DLD1 (cell line): ENCODE measurements at regions not wholly inside any gene's neighbourhood (a gene's known extent, or its start where the extent isn't known, plus 50 kb on each side); places are given as distances from the start of the nearest gene placed in this dataset.
"Not testable (repeated sequence)": the region's sequence is repeated elsewhere in the genome, so short reads cannot be mapped to it uniquely, and the experiment has no call there.

ENCODE experiments used
- in situ Hi-C: cut with HindIII; loops from 2 replicates; pipeline ENCODE4 v1.10.0; 2017; ENCODE audit warnings: low sequenced_read_pairs

DNA sequence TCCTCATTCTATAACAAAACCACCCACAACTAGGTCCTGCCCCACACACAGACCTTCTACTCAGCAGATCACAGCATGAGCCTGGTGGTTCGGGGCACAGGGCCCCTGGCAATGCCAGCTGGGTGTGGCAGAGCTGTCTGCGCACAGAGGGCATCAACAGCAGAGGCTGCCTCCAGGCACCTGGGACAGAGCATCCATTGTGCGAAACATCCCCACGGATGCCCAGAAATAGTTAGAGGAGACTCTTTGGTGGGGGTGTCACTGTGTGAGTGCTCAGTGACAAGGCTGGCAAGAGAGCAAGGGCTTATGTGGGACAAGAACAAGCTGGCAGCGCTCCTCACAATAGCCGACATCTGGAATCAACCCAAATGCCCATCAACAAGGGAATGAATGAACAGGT lies 487.4 kb upstream of the PROK2 start:
- in situ Hi-C loops: no loop called here

DNA sequence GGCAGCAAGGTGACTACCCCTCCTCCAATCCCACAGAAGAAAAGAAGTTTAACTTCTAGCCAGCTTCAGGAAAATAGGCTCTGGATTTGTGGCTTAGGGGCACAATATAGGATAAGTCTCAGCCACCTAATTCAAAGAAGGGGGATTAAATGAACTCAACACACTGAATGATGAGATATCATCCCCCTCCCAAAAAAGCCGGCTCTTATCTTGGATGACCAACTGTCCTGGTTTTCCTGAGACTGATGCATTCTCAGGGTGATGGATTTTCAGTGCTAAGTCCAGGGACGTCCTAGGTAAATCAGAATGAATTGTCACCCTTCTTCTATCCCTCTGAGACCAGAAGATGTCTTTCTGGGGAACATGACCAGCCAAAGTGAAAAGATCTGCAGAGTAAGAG lies 487.0 kb upstream of the PROK2 start:
- in situ Hi-C loops: no loop called here

DNA sequence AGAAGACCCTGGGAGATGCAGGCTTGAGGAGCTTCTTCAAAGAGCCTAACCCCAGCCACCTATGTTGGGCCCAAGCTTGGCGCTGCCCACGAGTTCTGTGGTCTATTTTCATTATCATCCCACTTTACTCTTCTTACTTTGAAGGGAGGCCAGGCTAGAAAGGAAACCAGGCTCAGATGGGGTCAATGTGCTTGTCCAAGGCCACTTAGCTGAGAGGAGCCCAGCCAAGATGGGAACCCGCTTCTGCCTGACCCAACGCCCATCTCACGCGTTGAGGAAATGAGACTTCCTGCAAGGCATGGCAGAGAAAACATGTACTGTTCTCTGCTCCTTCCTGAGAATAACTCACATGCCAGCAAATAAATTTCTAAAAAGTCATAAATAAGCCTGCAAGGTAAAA lies 486.3 kb upstream of the PROK2 start:
- in situ Hi-C loops: no loop called here

DNA sequence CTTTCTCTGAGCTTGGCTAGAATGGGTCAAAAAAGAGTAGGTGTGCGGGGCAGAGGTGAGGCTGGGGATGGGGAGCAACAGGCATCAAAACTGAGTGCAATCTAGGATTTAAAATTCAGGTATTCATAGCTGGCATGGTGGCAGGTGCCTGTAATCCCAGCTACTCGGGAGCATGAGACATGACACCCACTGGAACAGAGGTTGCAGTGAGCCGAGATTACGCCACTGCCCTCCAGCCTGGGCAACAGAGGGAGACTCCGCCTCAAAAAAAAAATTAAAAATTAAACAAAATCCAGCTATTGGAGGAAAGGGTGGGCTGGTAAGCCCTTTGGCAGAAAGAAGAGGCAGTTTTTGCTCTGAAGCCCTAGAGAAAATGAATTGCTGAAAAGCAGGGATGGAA lies 485.8 kb upstream of the PROK2 start:
- in situ Hi-C loops: no loop called here

DNA sequence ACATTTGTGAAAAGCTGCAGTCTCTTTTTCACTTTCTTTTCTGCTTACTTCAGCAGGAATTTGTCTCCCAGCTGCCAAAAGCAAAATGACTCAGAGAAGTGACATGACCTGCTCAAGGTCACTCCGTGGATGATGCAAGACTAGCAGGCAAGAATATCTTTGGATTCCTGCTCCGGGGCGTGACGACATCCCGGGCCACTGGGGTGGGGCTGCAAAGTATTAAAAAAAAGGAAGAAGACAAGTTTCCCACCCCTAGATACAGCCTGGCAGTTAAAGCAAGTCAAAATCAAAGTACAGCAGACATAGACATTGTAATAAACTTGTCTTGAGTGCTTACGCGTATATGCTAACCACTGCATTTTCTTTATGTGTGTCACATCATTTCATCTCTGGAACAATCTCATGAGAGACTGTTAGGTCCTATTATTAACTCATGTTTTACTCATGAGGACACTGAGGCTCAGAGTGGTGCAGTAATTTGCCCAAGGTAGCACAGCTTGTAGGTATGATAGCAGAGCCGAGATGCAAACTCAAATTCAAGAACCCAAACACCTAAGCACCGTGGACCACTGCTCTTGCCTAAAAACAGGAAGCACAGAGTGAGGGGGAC lies 485.2 kb upstream of the PROK2 start:
- in situ Hi-C loops: no loop called here

DNA sequence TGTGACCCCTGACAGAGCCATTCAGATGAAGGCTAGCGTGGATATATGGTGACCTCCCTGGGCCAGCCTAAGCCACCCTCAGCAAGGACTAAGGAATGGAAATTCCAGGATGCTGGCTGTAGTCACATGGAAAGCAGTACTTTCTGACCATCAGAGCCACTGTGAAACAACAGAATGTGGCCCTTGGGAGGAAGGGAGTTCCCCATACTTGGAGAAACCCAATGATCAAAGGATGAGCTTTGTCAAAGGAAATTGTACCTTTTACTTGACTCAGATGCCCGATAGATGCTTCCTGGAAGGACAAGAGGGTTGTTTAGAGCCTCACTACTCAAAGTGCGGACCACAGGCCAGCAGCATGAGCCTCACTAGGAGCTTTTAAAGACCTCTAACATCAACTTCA lies 484.5 kb upstream of the PROK2 start:
- in situ Hi-C loops: no loop called here

DNA sequence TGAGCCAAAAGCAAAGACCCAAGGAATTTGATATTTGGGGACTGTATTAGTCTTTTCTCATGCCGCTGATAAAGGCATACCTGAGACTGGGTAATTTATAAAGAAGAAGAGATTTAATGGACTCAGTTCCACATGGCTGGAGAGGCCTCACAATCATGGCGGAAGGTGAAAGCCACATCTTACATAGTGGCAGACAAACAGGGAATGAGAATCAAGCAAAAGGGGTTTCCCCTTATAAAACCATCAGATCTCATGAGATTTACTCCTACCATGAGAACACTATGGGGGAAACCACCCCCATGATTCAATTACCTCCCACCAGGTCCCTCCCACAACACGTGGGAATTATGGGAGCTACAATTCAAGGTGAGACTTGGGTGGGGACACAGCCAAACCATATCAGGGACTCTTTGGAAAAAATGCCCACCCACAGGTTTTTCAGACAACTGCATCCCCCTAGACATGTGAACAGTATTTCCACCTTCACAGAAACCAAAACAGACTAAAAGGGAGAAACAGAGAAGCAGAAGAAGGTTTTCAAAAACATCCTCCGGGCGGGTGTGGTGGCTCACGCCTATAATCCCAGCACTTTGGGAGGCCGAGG lies 482.1 kb upstream of the PROK2 start:
- in situ Hi-C loops: not testable (repeated sequence)

DNA sequence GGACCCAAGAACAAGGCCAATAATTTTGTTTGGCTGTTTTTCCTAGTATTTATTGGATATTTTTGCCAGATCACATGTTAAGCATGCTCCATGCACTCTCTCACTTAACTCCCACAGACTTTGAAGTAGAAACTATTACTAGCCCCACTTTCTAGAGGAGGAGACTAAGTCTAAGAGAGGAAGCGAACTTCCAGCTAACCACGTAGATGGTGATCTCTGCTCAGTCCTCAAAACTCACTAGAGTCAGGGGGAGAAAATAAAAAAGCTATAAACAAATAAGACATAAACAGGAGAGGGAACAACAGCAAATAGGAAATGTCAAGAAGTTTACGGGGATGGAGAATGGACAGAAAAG lies 481.0 kb upstream of the PROK2 start:
- in situ Hi-C loops: no loop called here

DNA sequence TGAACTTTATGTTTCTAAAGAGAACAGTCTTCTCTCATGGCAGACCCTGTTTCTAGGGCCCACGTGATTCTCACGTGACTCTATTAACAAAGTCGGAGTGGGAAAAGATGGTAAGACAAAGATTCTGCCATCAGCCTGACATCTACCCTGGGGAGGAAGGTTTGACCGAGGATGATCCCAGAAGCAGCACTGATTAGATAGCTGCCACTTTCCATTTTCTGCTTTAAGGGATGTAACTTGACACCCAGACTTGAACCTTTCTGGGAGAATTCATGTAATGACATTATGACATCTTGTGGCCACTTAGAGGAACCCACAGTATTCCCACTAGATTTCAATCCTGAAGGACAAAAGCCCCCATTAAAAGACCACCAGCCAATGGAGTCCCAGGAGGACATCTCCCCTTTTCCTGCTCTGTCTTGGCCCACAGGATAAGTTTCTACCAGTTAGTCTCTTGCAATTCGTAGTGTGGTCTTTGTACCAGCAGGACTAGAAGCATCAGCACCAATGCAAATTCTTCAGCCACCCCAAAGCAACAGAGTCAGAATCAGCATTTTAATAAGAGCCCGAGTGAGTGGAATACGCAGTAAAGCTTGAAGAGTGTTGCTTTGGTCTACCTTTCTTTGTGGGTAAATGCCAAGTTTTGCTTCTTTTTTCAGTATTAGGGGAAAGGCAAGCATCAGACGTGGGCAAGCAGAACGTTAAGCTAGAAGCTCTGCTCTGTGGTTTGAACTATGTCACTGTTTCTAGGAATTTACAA lies 480.5 kb upstream of the PROK2 start:
- in situ Hi-C loops: no loop called here

DNA sequence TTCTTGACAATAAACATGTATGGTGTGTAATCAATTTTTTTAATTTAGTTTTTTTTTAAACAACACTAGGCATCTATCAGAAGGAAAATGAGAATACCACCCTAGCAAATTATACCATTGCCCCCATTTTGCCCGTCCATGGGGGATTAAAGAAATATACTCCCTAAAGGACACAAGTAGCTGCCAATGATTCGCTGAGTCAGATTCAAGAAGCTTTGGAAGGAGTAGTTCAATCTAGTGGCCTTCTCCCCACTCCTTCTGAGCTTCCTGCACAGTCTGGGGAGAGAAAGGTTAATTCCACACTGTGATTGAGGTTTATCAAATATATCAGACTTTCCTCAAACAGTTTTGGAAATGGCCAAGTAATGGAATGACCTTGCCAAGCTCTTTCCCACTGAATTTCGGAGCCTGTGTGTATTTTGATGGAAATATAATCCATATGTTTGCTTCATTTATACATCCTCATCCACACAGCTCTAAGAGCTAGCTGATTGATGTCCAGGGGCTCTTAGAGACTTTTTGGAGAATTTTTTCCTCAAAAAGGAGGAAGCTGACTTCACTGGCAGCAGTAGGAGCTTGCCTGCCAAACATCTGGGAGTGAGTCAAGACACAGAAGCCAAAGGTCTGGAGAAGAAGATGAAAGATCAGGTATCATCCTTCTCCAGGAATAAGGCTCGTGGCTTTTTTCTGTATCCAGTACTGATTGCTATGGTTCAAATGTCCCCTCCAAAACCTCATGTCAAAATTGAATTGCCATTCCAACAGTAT lies 478.5 kb upstream of the PROK2 start:
- in situ Hi-C loops: no loop called here

DNA sequence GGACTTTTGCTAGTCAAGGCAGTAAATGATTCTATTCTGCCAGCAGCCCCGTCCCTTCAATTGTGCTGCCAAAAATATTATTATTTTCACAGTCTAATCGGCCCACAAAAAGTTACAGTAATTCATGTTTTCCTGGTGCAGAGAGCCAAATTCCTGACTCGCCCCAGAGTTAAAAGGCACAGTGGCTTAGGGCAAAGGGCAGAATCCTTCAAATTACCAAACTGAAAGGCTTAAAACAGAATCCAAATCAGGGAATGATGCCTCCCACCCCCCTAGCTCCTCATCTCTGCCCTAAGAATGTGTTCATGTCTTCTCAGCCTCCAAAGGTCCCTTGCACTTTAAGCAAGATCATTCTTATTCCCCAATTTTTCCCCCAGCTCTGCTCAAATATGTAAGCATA lies 477.8 kb upstream of the PROK2 start:
- in situ Hi-C loops: no loop called here

DNA sequence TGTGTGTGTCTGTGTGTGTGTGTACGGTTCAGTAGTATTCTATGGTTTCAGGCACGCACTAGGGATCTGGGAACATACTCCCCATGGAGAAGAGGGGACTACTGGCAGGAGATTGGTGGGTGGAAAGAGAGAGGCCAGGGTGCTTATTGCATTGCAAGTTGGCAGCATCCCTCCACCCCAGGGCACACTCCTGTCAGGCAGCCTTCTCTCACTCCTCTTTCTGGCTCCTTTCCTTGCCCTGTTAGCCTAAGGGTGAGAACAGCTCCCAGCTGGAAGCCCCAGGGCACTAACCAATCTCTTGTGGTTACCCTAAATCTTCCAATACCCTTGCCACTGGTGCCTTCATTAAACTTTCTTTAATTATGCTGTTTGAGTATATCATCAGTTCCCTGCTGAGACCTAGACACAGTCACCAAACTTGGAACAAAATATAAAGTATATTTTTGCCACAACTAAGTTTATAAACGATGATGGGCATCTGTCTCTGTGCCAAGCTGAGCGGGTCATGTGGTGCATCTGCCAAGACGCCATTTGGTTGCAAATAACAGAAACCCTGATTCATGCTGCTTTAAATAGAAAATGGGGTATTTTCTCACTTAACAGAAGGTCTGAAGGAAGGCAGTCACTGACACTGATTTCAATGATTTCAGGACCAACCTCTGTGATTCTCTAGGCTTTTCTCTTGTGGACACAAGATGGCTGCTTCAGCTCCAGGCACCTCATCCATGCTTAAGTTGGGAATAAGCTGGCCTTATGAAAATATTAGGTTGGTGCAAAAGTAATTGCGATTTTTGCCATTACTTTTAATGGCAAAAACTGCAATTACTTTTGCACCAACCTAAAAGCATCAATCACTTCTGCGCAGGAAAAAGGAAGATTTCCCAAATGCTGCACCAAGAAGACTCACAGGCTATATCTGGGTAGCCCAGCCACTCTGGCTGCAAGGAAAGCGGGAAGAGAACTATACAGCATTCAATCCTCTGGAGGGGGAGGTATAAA lies 476.9 kb upstream of the PROK2 start:
- in situ Hi-C loops: no loop called here

DNA sequence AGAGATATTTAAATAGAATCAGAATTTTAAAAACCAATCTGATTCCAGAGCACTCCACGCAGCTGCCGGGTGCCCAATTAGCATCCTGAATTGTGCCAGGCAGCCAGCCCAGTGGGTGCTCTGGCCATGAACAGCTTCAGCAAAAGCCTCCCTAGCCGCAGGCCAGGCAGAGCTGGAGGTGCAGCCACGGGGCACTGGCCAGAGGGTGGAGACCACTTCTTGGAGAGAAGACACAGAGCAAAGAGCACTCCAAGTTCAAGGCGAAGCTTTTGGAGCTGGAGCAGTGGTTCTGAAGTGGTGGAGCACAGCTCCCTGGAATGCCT lies 475.6 kb upstream of the PROK2 start:
- in situ Hi-C loops: no loop called here

DNA sequence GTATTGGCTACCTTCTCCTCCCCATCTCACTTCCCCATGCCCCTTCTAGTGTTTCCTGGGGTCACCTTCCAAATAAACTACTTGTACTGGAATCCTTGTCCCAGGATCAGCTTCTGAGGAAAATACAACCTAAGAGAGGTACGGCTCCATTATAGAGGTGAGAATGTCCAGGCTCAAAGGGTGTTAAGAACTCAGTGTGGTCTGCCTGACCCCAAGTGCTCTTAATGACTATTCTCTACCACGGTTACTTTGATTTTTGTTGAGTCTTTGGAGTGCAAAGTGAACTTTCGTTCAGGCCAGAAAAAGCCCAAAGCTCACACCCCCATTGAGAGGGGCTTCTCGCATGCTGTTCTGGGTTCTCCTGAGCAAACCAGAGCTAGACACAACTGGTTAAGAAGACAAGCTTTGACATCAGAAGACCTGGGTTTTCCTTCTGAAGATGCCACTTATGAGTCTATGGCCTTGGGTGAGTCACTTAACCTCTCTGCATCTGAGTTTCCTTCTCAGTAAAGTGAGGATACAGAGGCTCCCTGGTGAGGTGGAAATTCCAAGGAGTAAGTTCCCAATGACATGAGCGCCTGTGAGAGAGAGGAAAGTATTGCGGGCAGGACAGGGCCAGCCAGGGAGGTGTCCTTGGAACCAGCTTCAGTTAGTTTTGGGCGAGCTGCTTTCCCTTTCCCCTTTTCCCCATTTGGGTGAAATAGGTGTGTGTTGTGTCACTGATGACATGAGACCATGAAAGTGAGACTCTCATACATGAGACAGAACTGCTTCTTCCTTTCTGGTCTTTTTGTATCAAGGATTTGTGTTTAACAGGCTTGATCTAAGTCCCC lies 475.0 kb upstream of the PROK2 start:
- in situ Hi-C loops: no loop called here

DNA sequence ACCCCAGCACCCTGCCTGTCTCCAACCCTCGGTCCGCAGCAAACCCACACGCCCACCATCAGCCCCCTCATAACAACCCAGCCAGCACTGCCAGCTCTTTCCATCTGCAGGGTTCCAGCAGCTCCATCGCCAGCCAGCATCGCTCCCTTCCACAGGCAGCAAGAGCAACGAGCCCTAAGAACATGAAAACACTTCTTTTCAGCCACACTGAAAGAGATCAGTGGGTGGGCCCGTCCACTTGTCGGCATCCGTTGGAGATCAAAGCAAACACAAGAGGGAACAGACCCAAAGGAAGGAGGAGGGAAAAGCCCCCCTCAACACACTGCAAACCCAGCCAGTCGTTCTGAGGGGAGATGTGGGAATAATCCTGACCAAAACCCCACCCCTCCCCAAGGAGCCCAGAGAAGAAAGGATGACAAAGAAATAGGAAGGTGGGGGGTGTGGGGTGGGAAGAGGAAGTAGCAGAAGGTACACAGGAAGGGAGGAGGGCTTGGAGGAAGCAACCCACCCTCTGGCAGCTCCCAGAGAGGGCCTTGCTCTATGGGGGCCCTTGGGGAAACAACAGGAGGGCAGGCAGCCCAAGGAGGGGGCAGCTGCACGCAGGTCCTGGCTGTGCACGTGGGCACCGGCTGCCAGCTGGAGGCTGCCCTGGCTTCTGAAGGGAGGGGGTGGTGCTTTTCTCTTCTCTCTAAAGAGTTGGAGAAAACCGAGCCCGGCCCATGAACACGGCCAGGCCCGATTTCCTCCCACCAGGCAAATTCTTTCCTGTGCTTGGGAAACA lies 473.6 kb upstream of the PROK2 start:
- in situ Hi-C loops: no loop called here

DNA sequence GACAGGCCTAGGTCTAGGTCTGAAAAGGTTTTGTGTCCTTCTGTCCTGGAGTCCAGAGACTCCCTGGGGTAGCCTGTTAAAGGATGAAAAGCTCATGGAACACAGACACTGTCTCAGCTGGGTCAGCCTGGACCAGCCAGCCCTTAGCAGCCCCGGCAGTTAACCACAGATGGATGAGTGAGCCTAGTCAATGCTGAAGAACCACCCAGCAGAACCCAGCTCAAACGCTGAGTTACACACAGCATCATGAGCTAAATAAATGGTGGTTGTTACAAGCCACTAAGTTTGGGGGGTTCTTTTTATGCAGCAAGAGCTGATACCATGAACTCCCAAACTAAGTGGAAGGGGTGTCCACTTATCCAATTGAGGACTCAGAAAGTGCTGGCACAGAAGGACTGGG lies 472.8 kb upstream of the PROK2 start:
- in situ Hi-C loops: no loop called here

DNA sequence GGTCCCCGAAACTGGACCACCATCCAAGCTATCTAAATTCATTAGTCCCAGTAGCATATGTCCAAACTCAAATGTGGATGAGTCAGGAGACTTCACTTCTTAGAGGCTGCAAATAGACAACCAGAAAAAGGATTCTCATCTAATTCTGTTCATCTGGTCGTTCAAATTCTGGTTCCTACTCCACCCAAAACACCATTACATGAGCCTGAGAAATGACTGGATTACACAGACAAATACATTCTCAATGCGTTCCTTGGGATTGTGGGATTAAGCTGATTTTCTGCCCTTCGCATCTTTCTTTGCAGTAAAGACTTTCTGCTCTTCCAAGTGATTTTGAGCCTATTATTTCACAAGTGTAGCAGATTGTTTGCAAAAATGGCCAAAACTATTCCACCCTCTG lies 472.3 kb upstream of the PROK2 start:
- in situ Hi-C loops: no loop called here

DNA sequence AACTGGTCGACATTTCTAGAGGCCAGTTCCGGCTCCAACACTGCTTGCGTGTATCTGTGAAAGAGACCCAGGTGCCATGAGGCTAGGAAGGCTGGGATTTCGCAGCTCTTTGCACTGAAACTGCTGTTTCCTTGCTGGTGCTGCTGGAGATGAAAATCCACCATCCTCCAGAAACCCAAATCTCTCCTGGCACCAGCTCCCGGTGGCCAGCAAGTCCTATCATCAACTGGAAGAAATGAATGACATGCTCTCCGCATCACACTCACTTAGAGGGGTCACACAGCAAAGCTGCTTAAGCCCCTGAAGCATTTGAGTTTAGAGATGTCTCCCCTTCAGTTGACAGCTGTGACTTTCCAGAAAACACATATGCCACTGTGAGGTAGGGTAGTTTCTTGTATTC lies 471.8 kb upstream of the PROK2 start:
- in situ Hi-C loops: no loop called here
